PC-9 (cell line): ENCODE measurements at regions not wholly inside any gene's neighbourhood (a gene's known extent, or its start where the extent isn't known, plus 50 kb on each side); places are given as distances from the start of the nearest gene placed in this dataset.

Experiments
- BruUV-seq: library from RNA; stranded (reverse); fragments of 400-500 nt; replicated peaks from 2 replicates; lab custom pipeline; 2021; lab: Mats Ljungman, UMichigan
- CTCF ChIA-PET: fragments of 300-600 bp; sonication (Branson Sonifier 250); formaldehyde crosslinking; loops from one replicate; lab custom pipeline; 2022; ENCODE audit warnings: antibody characterized with exemption; lab: Charles Lee
- POLR2A ChIA-PET: fragments of 300-600 bp; sonication (Branson Sonifier 250); formaldehyde crosslinking; loops from one replicate; lab custom pipeline; 2022; ENCODE audit warnings: antibody characterized with exemption; ENCODE audit not compliant: unreplicated experiment; lab: Charles Lee
- DNase-seq, 2 experiments: peaks; one replicate each; pipeline versions ENCODE4 v3.0.0 to v3.0.0-alpha.2; 2015 to 2022; ENCODE audit warnings: mixed read lengths in 1 of 2
- H2AFZ ChIP-seq: fragments of 200-600 bp; sonication (generic); 2 replicates; pipeline ENCODE4 v1.8.1; 2017; ENCODE audit warnings: antibody characterized with exemption
- H3F3A ChIP-seq: fragments of 200-600 bp; sonication (generic); 2 replicates; pipeline ENCODE4 v1.8.1; 2017; ENCODE audit warnings: antibody characterized with exemption, mild to moderate bottlenecking, low read depth; ENCODE audit not compliant: insufficient read depth
- H3K27ac ChIP-seq: fragments of 200-600 bp; sonication (generic); 2 replicates; pipeline ENCODE4 v1.6.1; 2016; ENCODE audit warnings: mixed run types
- H3K27me3 ChIP-seq: fragments of 200-600 bp; sonication (generic); 2 replicates; pipeline ENCODE4 v1.6.1; 2016; ENCODE audit warnings: low read depth, mixed run types; ENCODE audit not compliant: insufficient read depth
- H3K36me3 ChIP-seq: fragments of 200-600 bp; sonication (generic); 2 replicates; pipeline ENCODE4 v1.6.1; 2016; ENCODE audit warnings: low read depth, mixed run types
- H3K4me1 ChIP-seq: fragments of 200-600 bp; sonication (generic); replicated peaks from 2 replicates; pipeline ENCODE4 v1.6.1; 2016; ENCODE audit warnings: mixed run types; ENCODE audit not compliant: insufficient read depth
- H3K4me2 ChIP-seq: fragments of 200-600 bp; sonication (generic); 2 replicates; pipeline ENCODE4 v1.6.1; 2017; ENCODE audit warnings: mixed run types
- H3K4me3 ChIP-seq: fragments of 200-600 bp; sonication (generic); 2 replicates; pipeline ENCODE4 v1.6.1; 2016; ENCODE audit warnings: mixed run types
- H3K79me2 ChIP-seq: fragments of 200-600 bp; sonication (generic); 2 replicates; pipeline ENCODE4 v1.6.1; 2017; ENCODE audit warnings: low read depth, mixed run types
- H3K9me2 ChIP-seq: fragments of 200-600 bp; sonication (generic); 2 replicates; pipeline ENCODE4 v1.8.1; 2017; ENCODE audit warnings: mild to moderate bottlenecking; ENCODE audit not compliant: insufficient read depth
- H3K9me3 ChIP-seq: fragments of 200-600 bp; sonication (generic); 2 replicates; pipeline ENCODE4 v1.8.1; 2016; ENCODE audit warnings: low read depth; ENCODE audit not compliant: insufficient read depth
- H4K20me1 ChIP-seq: fragments of 200-600 bp; sonication (generic); 2 replicates; pipeline ENCODE4 v1.8.1; 2017; ENCODE audit not compliant: insufficient read depth
- EZH2 ChIP-seq: fragments of 200-600 bp; sonication (generic); IDR thresholded peaks from 2 replicates; pipeline ENCODE4 v1.8.0; 2017; ENCODE audit warnings: antibody characterized with exemption, low read depth
- intact Hi-C: fragments of 100-400 bp; cut with micrococcal nuclease; formaldehyde crosslinking; loops from one replicate; pipeline ENCODE4 v1.10.0; 2022; ENCODE audit not compliant: unreplicated experiment
- TF ChIP-seq, protein P1 (sequence below): fragments of 200-600 bp; sonication (generic); conservative IDR thresholded peaks from 2 replicates; pipeline ENCODE4 v1.6.1; 2017; ENCODE audit warnings: mixed run types, antibody characterized with exemption, mild to moderate bottlenecking, moderate library complexity

DNA sequence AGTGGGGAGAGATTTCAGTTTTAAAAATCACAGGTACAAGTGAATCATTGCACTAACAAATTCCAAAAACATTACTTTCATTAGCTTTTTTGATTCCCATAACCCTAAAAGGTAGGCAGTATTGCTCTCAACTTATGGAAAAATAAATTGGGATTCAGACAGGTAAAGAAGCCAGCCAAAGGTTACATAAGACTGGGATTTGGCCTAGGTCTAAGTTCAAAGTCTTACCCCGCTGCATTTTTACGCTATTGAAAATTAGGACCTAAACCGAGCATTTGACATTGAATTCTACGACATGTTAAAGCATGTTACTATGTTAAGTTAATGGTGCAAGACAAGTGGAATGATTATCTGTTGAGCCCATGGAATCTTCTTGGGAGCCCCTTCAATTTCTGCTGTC, 89.6 kb downstream of the ENC1 start:
- H4K20me1 ChIP-seq: no peaks in the 10 kb centered on the region

DNA sequence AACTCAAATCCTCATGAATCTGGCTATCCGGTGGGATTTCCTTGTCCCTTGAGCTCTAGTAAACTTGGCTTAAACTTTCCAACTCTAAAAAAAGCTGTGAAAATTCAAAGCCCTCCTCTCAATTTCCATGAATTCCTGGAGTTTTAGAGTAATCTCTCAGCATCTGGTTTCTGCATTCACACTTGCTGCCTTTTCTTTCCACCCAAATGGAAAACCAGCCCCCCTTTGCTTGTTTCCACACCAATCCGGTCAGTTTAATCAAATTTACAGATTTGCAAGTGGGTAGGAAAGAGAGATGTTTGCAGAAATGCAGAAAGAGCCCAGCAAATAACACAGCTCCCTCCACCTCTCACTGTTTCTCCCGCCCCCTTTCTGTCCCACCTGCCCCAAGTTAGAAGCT, 91.1 kb downstream of the ENC1 start:
- Histone ChIP-seq H3K79me2 (no peaks in the 10 kb centered on the region), H3K4me1 (peaks cover 16% of the 10 kb centered on the region), H2AFZ (no peak overlapping the region), H3K36me3 (no peaks in the 10 kb centered on the region), H3K4me2 (no peak overlapping the region), H3F3A (peaks cover 17% of the 10 kb centered on the region), H3K27ac (no peak overlapping the region), H3K9me3 (no peaks in the 10 kb centered on the region; the same call in 1 of the 2 replicates), H3K9me2 (no peaks in the 10 kb centered on the region), H4K20me1 (no peaks in the 10 kb centered on the region), H3K27me3 (no peaks in the 10 kb centered on the region), H3K4me3 (no peak overlapping the region)
- DNase-seq: no peak
- CTCF ChIA-PET: no interaction called here
- TF ChIP-seq, protein P1, sequence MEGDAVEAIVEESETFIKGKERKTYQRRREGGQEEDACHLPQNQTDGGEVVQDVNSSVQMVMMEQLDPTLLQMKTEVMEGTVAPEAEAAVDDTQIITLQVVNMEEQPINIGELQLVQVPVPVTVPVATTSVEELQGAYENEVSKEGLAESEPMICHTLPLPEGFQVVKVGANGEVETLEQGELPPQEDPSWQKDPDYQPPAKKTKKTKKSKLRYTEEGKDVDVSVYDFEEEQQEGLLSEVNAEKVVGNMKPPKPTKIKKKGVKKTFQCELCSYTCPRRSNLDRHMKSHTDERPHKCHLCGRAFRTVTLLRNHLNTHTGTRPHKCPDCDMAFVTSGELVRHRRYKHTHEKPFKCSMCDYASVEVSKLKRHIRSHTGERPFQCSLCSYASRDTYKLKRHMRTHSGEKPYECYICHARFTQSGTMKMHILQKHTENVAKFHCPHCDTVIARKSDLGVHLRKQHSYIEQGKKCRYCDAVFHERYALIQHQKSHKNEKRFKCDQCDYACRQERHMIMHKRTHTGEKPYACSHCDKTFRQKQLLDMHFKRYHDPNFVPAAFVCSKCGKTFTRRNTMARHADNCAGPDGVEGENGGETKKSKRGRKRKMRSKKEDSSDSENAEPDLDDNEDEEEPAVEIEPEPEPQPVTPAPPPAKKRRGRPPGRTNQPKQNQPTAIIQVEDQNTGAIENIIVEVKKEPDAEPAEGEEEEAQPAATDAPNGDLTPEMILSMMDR: no peak
- no peak for TF ChIP-seq EZH2
- no TSS peak for BruUV-seq
- intact Hi-C loops: loop anchor here (10.0 kb wide), 1 partner anchor 405 kb away; no protein-coding TSS in a partner anchor
- POLR2A ChIA-PET: no interaction called here

More for the DNA sequence above, 89.6 kb downstream of the ENC1 start:
- H3K27ac ChIP-seq: no peak overlapping the region
- POLR2A ChIA-PET: interaction anchor here (0.6 to 0.7 kb wide), 2 partner anchors 91 to 380 kb away, joined by 3 read pairs; no protein-coding TSS in a partner anchor
- H3K9me2 ChIP-seq: no peaks in the 10 kb centered on the region
- no TSS peak for BruUV-seq
- intact Hi-C loops: no loop called here
- no peak overlapping the region for H3K4me2 ChIP-seq
- H3K4me1 ChIP-seq: 0 out of 2 replicates have a peak, but pooled peaks cover 3% of the 10 kb centered on the region
- CTCF ChIA-PET: no interaction called here
- H3F3A ChIP-seq: 0 out of 2 replicates have a peak, but pooled peaks cover 2% of the 10 kb centered on the region
- H3K79me2 ChIP-seq: no peaks in the 10 kb centered on the region
- H2AFZ ChIP-seq: no peak overlapping the region
- TF ChIP-seq EZH2: no peak
- TF ChIP-seq, protein P1: no peak
- H3K4me3 ChIP-seq: no peak overlapping the region
- DNase-seq: no peak
- no peaks in the 10 kb centered on the region; the same call in 1 of the 2 replicates for H3K9me3 ChIP-seq
- H3K36me3 ChIP-seq: no peaks in the 10 kb centered on the region
- H3K27me3 ChIP-seq: no peaks in the 10 kb centered on the region

DNA sequence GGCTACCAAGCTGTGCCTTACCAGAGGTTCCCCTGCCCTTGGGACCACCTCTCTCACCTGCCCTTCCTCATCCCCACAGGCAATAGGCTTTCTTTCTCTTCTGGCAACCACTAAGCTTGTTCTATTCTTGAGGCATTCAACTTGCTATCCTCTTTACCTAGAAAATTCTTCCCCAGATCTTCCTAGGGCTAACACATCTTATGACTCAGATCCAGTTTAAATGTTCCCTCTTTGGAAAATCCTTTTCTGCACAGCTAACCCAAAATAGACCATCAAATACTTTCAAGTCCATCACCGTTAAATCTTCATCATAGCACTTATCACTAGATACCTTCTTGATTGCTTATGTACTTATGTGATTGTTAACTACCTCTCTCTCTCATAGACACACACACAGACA, 93.7 kb downstream of the ENC1 start:
- no peak overlapping the region for H3K4me3 ChIP-seq
- intact Hi-C loops: loop anchor here (10.0 kb wide), 1 partner anchor 402 kb away; no protein-coding TSS in a partner anchor
- peaks cover 39% of the 10 kb centered on the region for H3K4me1 ChIP-seq
- BruUV-seq: no TSS peak
- H3K9me3 ChIP-seq: no peaks in the 10 kb centered on the region; the same call in 1 of the 2 replicates
- no peak overlapping the region for H3K27ac ChIP-seq
- H3K9me2 ChIP-seq: no peaks in the 10 kb centered on the region
- no peak overlapping the region for H2AFZ ChIP-seq
- H3K79me2 ChIP-seq: no peaks in the 10 kb centered on the region
- no peaks in the 10 kb centered on the region for H3K36me3 ChIP-seq
- POLR2A ChIA-PET: no interaction called here
- peaks cover 41% of the 10 kb centered on the region for H3F3A ChIP-seq
- no peak for DNase-seq
- CTCF ChIA-PET: no interaction called here
- TF ChIP-seq, protein P1: no peak
- no peaks in the 10 kb centered on the region for H4K20me1 ChIP-seq
- H3K4me2 ChIP-seq: no peak overlapping the region
- H3K27me3 ChIP-seq: no peaks in the 10 kb centered on the region
